Activated T-helper 1 cell treated with Interleukin-2 at 50 U/mL for 16 hours (primary cell): ENCODE measurements at regions not wholly inside any gene's neighbourhood (a gene's known extent, or its start where the extent isn't known, plus 50 kb on each side); places are given as distances from the start of the nearest gene placed in this dataset.

Experiments used
- DNase-seq: peaks from one replicate; pipeline ENCODE4 v3.0.0-alpha.2; 2020; ENCODE audit warnings: low read depth

- no peak for DNase-seq
Measured at GRCh38 chr1:38396606-38397005, 350.0 kb upstream of the POU3F1 start.

- no peak for DNase-seq
Measured at GRCh38 chr1:38394303-38394702, 347.7 kb upstream of the POU3F1 start.

- no peak for DNase-seq
Measured at GRCh38 chr1:38392861-38393260, 346.3 kb upstream of the POU3F1 start.

GRCh38 chr1:38381256-38381655 is 334.7 kb upstream of the POU3F1 start:
- no peak for DNase-seq

- DNase-seq: no peak
Measured at GRCh38 chr1:38376577-38376976, 330.0 kb upstream of the POU3F1 start.

- no peak for DNase-seq
Measured at GRCh38 chr1:38375035-38375434, 328.4 kb upstream of the POU3F1 start.

- no peak for DNase-seq
Measured at GRCh38 chr1:38371505-38371844, 324.9 kb upstream of the POU3F1 start.

- DNase-seq: no peak
Measured at GRCh38 chr1:38370716-38371504, 324.3 kb upstream of the POU3F1 start.

GRCh38 chr1:38365242-38365641 is 318.6 kb upstream of the POU3F1 start:
- DNase-seq: no peak

- no peak for DNase-seq
Measured at GRCh38 chr1:38361566-38361965, 315.0 kb upstream of the POU3F1 start.

GRCh38 chr1:38360807-38361206 is 314.2 kb upstream of the POU3F1 start:
- DNase-seq: no peak

GRCh38 chr1:38353956-38354355 is 307.4 kb upstream of the POU3F1 start:
- no peak for DNase-seq

- no peak for DNase-seq
Measured at GRCh38 chr1:38352869-38353268, 306.3 kb upstream of the POU3F1 start.

- DNase-seq: no peak
Measured at GRCh38 chr1:38347446-38348175, 301.0 kb upstream of the POU3F1 start.

- DNase-seq: no peak
Measured at GRCh38 chr1:38344716-38345115, 298.1 kb upstream of the POU3F1 start.

GRCh38 chr1:38341694-38342093 is 295.1 kb upstream of the POU3F1 start:
- DNase-seq: no peak

- no peak for DNase-seq
Measured at GRCh38 chr1:38340409-38340808, 293.8 kb upstream of the POU3F1 start.

- no peak for DNase-seq
Measured at GRCh38 chr1:38337711-38338110, 291.1 kb upstream of the POU3F1 start.

- DNase-seq: no peak
Measured at GRCh38 chr1:38336961-38337360, 290.4 kb upstream of the POU3F1 start.

GRCh38 chr1:38336301-38336923 is 289.8 kb upstream of the POU3F1 start:
- no peak for DNase-seq

- DNase-seq: no peak
Measured at GRCh38 chr1:38334930-38335592, 288.5 kb upstream of the POU3F1 start.

GRCh38 chr1:38332649-38333310 is 286.2 kb upstream of the POU3F1 start:
- DNase-seq: no peak
